ENCODE measurements at regions not wholly inside any gene's neighbourhood (a gene's known extent, or its start where the extent isn't known, plus 50 kb on each side); places are given as distances from the start of the nearest gene placed in this dataset.
A peak's percentile ranks its signal among the peaks of the same experiment; 100 is the strongest.
"Not testable (repeated sequence)": the region's sequence is repeated elsewhere in the genome, so short reads cannot be mapped to it uniquely, and the experiment has no call there.

GRCh38 chr10:6830981-6831380, 250.9 kb upstream of the PRKCQ start:
- not testable (repeated sequence) for DNase-seq (ENCODE audit: low read depth in 4 of 4, low spot score in 2 of 4)

- DNase-seq (ENCODE audit: low read depth in 4 of 4, low spot score in 2 of 4): not testable (repeated sequence)
Observed at GRCh38 chr10:6824793-6825192, 244.7 kb upstream of the PRKCQ start.

- DNase-seq (ENCODE audit: low read depth in 4 of 4, low spot score in 2 of 4): no peak
Observed at GRCh38 chr10:6823770-6824169, 243.7 kb upstream of the PRKCQ start.

GRCh38 chr10:6819301-6819700, 239.2 kb upstream of the PRKCQ start:
- DNase-seq (ENCODE audit: low read depth in 4 of 4, low spot score in 2 of 4): no peak

- DNase-seq (ENCODE audit: low read depth in 4 of 4, low spot score in 2 of 4): no peak
Observed at GRCh38 chr10:6817770-6818169, 237.7 kb upstream of the PRKCQ start.

- DNase-seq (ENCODE audit: low read depth in 4 of 4, low spot score in 2 of 4): no peak
Observed at GRCh38 chr10:6815346-6815745, 235.3 kb upstream of the PRKCQ start.

GRCh38 chr10:6813856-6814255, 233.8 kb upstream of the PRKCQ start:
- DNase-seq (ENCODE audit: low read depth in 4 of 4, low spot score in 2 of 4): no peak

- DNase-seq (ENCODE audit: low read depth in 4 of 4, low spot score in 2 of 4): no peak
Observed at GRCh38 chr10:6813306-6813705, 233.2 kb upstream of the PRKCQ start.

- DNase-seq (ENCODE audit: low read depth in 4 of 4, low spot score in 2 of 4): no peak
Observed at GRCh38 chr10:6811153-6811552, 231.1 kb upstream of the PRKCQ start.

- DNase-seq (ENCODE audit: low read depth in 4 of 4, low spot score in 2 of 4): no peak
Observed at GRCh38 chr10:6803427-6803783, 223.3 kb upstream of the PRKCQ start.

- no peak for DNase-seq (ENCODE audit: low read depth in 4 of 4, low spot score in 2 of 4)
Observed at GRCh38 chr10:6802759-6803426, 222.8 kb upstream of the PRKCQ start.

- DNase-seq (ENCODE audit: low read depth in 4 of 4, low spot score in 2 of 4): no peak
Observed at GRCh38 chr10:6796231-6796630, 216.2 kb upstream of the PRKCQ start.

- DNase-seq (ENCODE audit: low read depth in 4 of 4, low spot score in 2 of 4): no peak
Observed at GRCh38 chr10:6795541-6795940, 215.5 kb upstream of the PRKCQ start.

GRCh38 chr10:6794841-6795240, 214.8 kb upstream of the PRKCQ start:
- DNase-seq (ENCODE audit: low read depth in 4 of 4, low spot score in 2 of 4): not testable (repeated sequence)

- DNase-seq (ENCODE audit: low read depth in 4 of 4, low spot score in 2 of 4): no peak
Observed at GRCh38 chr10:6794441-6794840, 214.4 kb upstream of the PRKCQ start.

- peak in 1 of 4 donors; percentile 24 for DNase-seq (ENCODE audit: low read depth in 4 of 4, low spot score in 2 of 4)
Observed at GRCh38 chr10:6788731-6789130, 208.7 kb upstream of the PRKCQ start.

GRCh38 chr10:6788231-6788630, 208.2 kb upstream of the PRKCQ start:
- DNase-seq (ENCODE audit: low read depth in 4 of 4, low spot score in 2 of 4): no peak

- no peak for DNase-seq (ENCODE audit: low read depth in 4 of 4, low spot score in 2 of 4)
Observed at GRCh38 chr10:6787718-6788117, 207.6 kb upstream of the PRKCQ start.

- DNase-seq (ENCODE audit: low read depth in 4 of 4, low spot score in 2 of 4): no peak
Observed at GRCh38 chr10:6787091-6787490, 207.0 kb upstream of the PRKCQ start.

- DNase-seq (ENCODE audit: low read depth in 4 of 4, low spot score in 2 of 4): peak in 2 of 4 donors; percentile 37 to 43
Observed at GRCh38 chr10:6786579-6787031, 206.5 kb upstream of the PRKCQ start.

GRCh38 chr10:6784429-6784828, 204.4 kb upstream of the PRKCQ start:
- DNase-seq (ENCODE audit: low read depth in 4 of 4, low spot score in 2 of 4): not testable (repeated sequence)

GRCh38 chr10:6783471-6783870, 203.4 kb upstream of the PRKCQ start:
- no peak for DNase-seq (ENCODE audit: low read depth in 4 of 4, low spot score in 2 of 4)

- DNase-seq (ENCODE audit: low read depth in 4 of 4, low spot score in 2 of 4): no peak
Observed at GRCh38 chr10:6782378-6782777, 202.3 kb upstream of the PRKCQ start.

All from left renal cortex interstitium (tissue), 4 donors.